GF-D8 (cell line): ENCODE measurements at regions not wholly inside any gene's neighbourhood (a gene's known extent, or its start where the extent isn't known, plus 50 kb on each side); places are given as distances from the start of the nearest gene placed in this dataset.

Experiments used
- DNase-seq: peaks from one replicate; lab custom pipeline; 2025; lab: John Stamatoyannopoulos, UW

DNA sequence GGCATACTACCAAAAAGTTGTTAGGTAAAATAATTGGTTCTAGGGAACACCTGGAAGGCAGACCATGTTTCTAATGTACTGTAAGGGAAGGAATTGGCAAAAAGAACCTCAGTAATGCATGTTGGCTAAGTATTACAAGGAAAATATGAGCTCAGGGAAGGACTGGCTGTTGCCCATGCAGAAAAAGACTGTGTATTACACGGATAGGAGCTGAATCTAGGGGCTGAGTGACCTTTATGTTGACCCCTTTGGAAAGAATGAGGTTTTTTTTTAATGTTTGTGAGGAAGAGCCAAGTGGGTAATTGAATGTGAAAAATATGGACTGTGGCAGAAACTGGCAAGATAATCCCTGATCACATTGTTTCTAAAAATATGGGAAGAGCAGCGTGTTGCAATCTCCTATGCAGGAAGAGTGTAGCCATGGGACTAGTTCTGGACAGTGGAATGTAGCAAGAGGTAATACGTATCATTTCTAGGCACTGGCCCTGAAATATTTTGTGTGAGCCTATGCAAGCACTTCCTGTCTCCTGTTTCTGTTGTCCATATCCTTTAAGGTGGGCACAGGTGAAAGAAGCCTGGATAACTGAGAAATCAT, 95.1 kb upstream of the CNTNAP4 start:
- DNase-seq, result no peak

- no peak for DNase-seq
These were observed 93.6 kb upstream of the CNTNAP4 start for GRCh38 chr16:76183647-76184046.

- no peak for DNase-seq
These were observed 87.1 kb upstream of the CNTNAP4 start for GRCh38 chr16:76190057-76190456.

DNA sequence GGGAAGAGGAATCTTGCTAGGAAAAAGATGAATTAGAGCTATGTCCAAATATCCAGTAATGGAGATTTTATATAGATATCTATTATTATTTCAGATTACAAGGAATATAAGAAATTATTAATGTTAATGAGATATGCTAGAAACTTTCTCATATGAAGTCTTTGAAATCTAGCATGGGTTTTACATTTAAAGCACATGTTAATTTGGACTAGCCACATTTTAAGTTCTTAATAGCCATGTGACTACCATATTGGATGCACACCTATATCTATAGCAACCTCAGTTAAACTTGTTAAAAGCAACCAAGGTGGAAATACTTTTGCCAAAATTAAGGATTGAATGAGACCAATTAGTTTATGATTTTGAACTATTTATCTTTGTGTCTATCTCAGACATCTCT, 86.7 kb upstream of the CNTNAP4 start:
- no peak for DNase-seq

GRCh38 chr16:76193906-76194615, 83.1 kb upstream of the CNTNAP4 start:
- no peak for DNase-seq

GRCh38 chr16:76194616-76195015, 82.6 kb upstream of the CNTNAP4 start:
- DNase-seq, result no peak

- DNase-seq, result no peak
These were observed 82.1 kb upstream of the CNTNAP4 start for GRCh38 chr16:76195056-76195455.

GRCh38 chr16:76195648-76196047, 81.6 kb upstream of the CNTNAP4 start:
- no peak for DNase-seq

GRCh38 chr16:76197900-76198299, 79.3 kb upstream of the CNTNAP4 start:
- DNase-seq, result no peak

DNA sequence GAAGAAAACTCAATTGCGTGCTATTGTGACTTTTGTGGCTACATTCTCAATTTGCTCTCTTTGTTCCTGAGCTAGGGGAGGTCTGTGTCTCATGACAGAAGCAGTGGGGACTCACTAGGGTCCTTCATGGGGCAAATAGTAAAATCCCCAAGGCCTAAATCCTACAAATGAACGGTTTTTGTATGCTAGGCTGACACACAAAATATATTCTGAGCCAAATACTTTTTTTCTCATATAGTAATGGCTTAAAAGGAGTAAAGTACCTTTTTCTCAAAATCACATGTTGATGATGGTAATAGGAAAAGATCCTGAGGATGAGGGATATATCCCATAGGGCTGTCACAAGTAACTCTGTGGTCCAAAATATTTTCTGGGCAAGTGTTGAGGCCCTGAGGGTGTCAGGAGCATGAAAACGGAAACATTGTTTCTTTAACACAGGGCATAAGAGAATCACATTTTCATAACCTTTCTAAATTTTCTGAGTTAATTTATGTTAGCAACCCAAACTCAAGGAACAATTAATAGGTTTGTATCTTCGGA, 77.5 kb upstream of the CNTNAP4 start:
- no peak for DNase-seq

DNA sequence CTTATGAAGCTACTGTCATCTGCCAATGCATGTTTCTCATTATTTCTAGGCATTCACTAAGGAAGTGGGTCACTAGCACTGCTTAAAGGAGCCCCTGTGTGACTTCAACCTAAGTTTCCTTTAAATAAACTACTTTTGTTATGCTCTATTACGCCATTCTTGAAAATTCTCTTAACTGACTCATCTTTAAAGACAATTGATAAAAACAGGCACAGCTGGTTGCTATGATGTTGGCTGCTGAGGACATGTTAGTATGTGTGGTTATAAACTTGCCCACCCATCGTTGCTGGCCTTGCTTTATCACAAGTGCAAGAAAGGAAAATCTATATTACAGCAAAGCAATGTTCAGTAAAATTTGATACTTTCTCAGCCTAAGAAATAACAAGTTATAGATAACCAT, 75.8 kb upstream of the CNTNAP4 start:
- DNase-seq, result no peak

- no peak for DNase-seq
These were observed 73.0 kb upstream of the CNTNAP4 start for GRCh38 chr16:76204249-76204648.

- no peak for DNase-seq
These were observed 69.9 kb upstream of the CNTNAP4 start for GRCh38 chr16:76207270-76207669.

DNA sequence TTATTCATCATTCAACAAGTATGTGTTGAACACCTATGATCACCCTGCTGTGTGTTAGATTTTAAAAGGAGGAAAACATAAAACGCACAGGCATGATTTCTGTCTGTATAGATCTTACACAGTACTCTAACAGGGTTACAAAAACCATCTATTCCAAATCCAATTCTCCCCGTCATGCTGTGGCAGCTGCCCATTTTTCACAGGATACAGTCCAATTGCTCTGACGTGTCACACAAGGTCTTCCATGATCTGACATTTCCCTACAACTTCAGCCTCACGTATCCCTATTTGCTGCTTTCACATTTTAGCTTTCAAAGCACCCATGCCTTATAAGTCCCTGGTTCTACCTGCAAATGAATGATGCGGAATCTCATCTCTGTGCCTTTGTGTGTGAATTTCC, 67.0 kb upstream of the CNTNAP4 start:
- no peak for DNase-seq

- DNase-seq, result no peak
These were observed 63.3 kb upstream of the CNTNAP4 start for GRCh38 chr16:76213860-76214259.

GRCh38 chr16:76214856-76215255, 62.3 kb upstream of the CNTNAP4 start:
- DNase-seq, result no peak

DNA sequence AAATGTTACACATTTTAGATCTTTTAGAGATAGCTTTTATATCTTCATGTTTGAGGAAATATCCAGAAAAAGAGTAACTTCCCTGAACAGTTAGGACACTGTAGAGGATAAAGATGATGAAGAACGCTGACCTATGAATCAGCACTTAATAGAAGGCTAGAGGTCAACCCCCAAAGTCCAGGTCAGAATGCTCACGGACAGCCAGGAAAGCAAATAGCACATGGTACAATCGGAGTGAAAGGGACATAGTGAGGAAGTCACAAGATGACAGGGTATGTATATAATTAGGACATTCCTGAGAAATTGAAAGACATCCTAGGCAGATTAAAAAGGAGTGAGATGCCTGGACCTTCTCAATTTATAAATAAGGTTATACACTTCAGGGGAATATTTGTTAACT, 55.1 kb upstream of the CNTNAP4 start:
- no peak for DNase-seq

DNA sequence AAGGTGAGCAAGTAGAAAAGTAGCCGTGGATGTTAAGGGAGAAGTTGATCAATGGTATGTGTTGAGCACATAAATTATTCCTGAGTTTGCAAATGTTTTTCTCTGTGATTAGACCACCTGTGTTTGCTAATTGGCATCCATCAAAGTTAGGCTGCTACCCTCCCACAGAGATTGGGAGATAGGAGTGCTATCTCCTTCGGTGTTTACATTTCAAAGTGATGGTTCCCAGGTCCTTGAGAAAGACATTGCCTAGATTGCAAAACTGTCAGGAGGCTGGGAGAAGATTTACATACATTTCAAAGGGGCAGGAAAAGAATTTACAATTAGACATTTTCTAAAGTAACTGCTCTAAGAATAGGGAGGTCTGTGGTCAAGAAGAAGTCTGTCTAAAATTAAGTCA, 54.3 kb upstream of the CNTNAP4 start:
- no peak for DNase-seq

DNA sequence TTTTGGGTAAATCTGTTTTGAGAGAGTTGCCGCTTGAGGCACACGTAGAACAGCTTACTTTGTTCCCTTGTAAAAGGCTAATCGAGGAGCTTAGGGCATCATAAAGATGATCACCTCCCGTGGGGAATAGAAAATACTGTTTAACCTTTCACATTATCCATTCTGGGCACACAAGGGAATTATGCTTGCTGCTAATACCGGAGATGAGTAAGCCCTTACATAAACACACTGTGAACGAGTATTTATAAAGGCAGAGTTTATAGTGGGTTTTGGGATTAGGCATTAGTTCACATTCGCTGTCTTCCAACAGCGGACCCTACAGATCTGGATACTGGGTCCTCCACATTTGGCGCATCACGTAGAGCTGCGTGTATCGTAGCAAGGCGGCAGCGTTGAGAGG, 51.2 kb upstream of the CNTNAP4 start:
- DNase-seq, result no peak

- DNase-seq, result no peak
These were observed 50.7 kb upstream of the CNTNAP4 start for GRCh38 chr16:76226481-76226880.
